ENCODE measurements at regions not wholly inside any gene's neighbourhood (a gene's known extent, or its start where the extent isn't known, plus 50 kb on each side); places are given as distances from the start of the nearest gene placed in this dataset.

DNA sequence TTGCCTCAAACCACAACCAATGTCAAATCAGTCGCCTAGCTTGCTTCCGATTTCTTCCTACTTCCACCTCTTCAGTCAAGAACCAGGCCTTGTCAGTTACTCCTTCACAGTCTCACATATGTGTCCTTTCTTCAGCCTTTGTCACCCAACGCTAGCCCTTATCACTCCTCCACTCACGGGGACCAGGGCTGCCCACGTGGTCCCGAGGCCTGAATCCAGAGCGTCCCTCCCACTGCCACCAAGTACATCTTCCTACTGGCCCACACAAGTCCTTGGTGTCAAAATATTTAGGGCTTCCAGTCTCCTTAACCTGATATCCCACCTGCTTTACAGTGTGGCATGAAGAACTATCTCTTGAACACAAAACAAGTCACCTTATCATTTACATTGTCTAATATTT lies 119.1 kb upstream of the SPRED2 start:
- DNase-seq (ENCODE audit: low spot score) = no peak
- TF ChIP-seq EZH2 (IDR thresholded peaks at IDR 0.05; ENCODE audit: borderline replicate concordance, low read depth, low read length, poor library complexity, severe bottlenecking) = no peak
- TF ChIP-seq, protein P1, sequence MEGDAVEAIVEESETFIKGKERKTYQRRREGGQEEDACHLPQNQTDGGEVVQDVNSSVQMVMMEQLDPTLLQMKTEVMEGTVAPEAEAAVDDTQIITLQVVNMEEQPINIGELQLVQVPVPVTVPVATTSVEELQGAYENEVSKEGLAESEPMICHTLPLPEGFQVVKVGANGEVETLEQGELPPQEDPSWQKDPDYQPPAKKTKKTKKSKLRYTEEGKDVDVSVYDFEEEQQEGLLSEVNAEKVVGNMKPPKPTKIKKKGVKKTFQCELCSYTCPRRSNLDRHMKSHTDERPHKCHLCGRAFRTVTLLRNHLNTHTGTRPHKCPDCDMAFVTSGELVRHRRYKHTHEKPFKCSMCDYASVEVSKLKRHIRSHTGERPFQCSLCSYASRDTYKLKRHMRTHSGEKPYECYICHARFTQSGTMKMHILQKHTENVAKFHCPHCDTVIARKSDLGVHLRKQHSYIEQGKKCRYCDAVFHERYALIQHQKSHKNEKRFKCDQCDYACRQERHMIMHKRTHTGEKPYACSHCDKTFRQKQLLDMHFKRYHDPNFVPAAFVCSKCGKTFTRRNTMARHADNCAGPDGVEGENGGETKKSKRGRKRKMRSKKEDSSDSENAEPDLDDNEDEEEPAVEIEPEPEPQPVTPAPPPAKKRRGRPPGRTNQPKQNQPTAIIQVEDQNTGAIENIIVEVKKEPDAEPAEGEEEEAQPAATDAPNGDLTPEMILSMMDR (conservative IDR thresholded peaks at IDR 0.05; ENCODE audit: low read depth, low read length) = no peak
- intact Hi-C loops (cut with micrococcal nuclease; ENCODE audit: unreplicated experiment) = loop anchor here (5.0 kb wide), 1 partner anchor 114 kb away; no protein-coding TSS in a partner anchor
- no peaks in the 10 kb centered on the region for H3K9me3 ChIP-seq (ENCODE audit: low read depth, low read length, poor library complexity, severe bottlenecking)
- no peak overlapping the region for H3K4me3 ChIP-seq (ENCODE audit: low read depth, low read length, poor library complexity, severe bottlenecking)
- ChIA-PET POLR2A (ENCODE audit: low non-redundant PET) (no interaction called here), CTCF (no interaction called here)
- BruUV-seq (replicated peaks) = no TSS peak
- no peaks in the 10 kb centered on the region for H3K4me1 ChIP-seq (ENCODE audit: insufficient read depth, low read length, poor library complexity, severe bottlenecking)
- no peak overlapping the region for H3K27ac ChIP-seq (ENCODE audit: low read depth, low read length, poor library complexity, severe bottlenecking)
- no peaks in the 10 kb centered on the region for H3K27me3 ChIP-seq (replicated peaks; ENCODE audit: insufficient read depth, low read depth, low read length, poor library complexity)
- no peaks in the 10 kb centered on the region for H3K36me3 ChIP-seq (ENCODE audit: insufficient read depth, low read length, poor library complexity, severe bottlenecking)

DNA sequence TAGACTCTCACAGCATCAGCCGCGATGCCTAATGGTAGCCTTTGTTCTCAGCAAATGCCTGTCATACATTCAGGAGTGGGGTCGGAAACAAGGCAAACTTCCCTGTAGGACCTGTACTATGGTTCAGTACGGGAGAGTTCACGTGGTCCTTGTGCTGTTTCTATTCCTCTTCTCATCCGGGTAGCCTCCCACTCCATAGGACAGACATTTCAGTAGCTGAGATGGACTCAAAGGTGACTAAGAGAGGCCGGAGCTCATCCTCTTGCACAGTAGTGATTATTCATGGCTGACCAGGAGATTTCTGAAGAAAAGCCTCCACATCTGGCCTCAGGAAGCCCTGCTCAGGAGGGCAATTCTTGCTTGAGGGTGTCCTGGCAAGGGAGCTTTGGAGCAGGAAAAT lies 117.8 kb upstream of the SPRED2 start:
- Histone ChIP-seq H3K27me3 (replicated peaks; ENCODE audit: insufficient read depth, low read depth, low read length, poor library complexity) (no peaks in the 10 kb centered on the region), H3K9me3 (ENCODE audit: low read depth, low read length, poor library complexity, severe bottlenecking) (no peaks in the 10 kb centered on the region), H3K27ac (ENCODE audit: low read depth, low read length, poor library complexity, severe bottlenecking) (no peak overlapping the region), H3K36me3 (ENCODE audit: insufficient read depth, low read length, poor library complexity, severe bottlenecking) (no peaks in the 10 kb centered on the region), H3K4me3 (ENCODE audit: low read depth, low read length, poor library complexity, severe bottlenecking) (no peak overlapping the region), H3K4me1 (ENCODE audit: insufficient read depth, low read length, poor library complexity, severe bottlenecking) (no peaks in the 10 kb centered on the region)
- ChIA-PET CTCF (no interaction called here), POLR2A (ENCODE audit: low non-redundant PET) (no interaction called here)
- TF ChIP-seq, protein P1 (conservative IDR thresholded peaks at IDR 0.05; ENCODE audit: low read depth, low read length) = no peak
- no peak for TF ChIP-seq EZH2 (IDR thresholded peaks at IDR 0.05; ENCODE audit: borderline replicate concordance, low read depth, low read length, poor library complexity, severe bottlenecking)
- BruUV-seq (replicated peaks) = no TSS peak
- intact Hi-C loops (cut with micrococcal nuclease; ENCODE audit: unreplicated experiment) = loop anchor here (5.0 kb wide), 1 partner anchor 113 kb away; no protein-coding TSS in a partner anchor
- no peak for DNase-seq (ENCODE audit: low spot score)

DNA sequence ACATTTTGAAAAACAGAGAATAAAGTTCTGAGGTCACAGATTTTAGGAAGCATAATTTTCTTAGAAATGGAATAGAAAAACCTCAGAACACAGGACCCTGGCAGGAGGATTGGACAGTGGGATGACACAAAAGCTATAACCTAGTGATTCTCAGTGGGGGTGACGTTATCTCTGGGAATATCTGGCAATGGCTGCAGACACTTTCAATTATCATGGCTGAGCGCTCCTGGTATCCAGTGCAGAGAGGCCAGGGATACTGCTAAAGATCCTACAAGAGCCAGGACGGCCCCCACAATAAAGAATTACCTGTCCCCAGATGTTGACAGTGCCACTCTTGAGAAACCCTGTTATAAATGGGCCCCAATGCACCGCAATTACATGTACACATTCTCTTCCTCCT lies 117.2 kb upstream of the SPRED2 start:
- no peaks in the 10 kb centered on the region for H3K4me1 ChIP-seq (ENCODE audit: insufficient read depth, low read length, poor library complexity, severe bottlenecking)
- ChIA-PET POLR2A (ENCODE audit: low non-redundant PET) (no interaction called here), CTCF (no interaction called here)
- intact Hi-C loops (cut with micrococcal nuclease; ENCODE audit: unreplicated experiment) = loop anchor here (5.0 kb wide), 1 partner anchor 112 kb away; no protein-coding TSS in a partner anchor
- H3K27ac ChIP-seq (ENCODE audit: low read depth, low read length, poor library complexity, severe bottlenecking) = no peak overlapping the region
- no peak for TF ChIP-seq EZH2 (IDR thresholded peaks at IDR 0.05; ENCODE audit: borderline replicate concordance, low read depth, low read length, poor library complexity, severe bottlenecking)
- TF ChIP-seq, protein P1 (conservative IDR thresholded peaks at IDR 0.05; ENCODE audit: low read depth, low read length) = no peak
- no peaks in the 10 kb centered on the region for H3K27me3 ChIP-seq (replicated peaks; ENCODE audit: insufficient read depth, low read depth, low read length, poor library complexity)
- no peak overlapping the region for H3K4me3 ChIP-seq (ENCODE audit: low read depth, low read length, poor library complexity, severe bottlenecking)
- DNase-seq (ENCODE audit: low spot score) = no peak
- no TSS peak for BruUV-seq (replicated peaks)
- H3K36me3 ChIP-seq (ENCODE audit: insufficient read depth, low read length, poor library complexity, severe bottlenecking) = no peaks in the 10 kb centered on the region
- no peaks in the 10 kb centered on the region for H3K9me3 ChIP-seq (ENCODE audit: low read depth, low read length, poor library complexity, severe bottlenecking)
